Adrenal gland (tissue), 9 donors: ENCODE measurements at regions not wholly inside any gene's neighbourhood (a gene's known extent, or its start where the extent isn't known, plus 50 kb on each side); places are given as distances from the start of the nearest gene placed in this dataset.

Experiments
- DNase-seq, 7 donors: peaks; one replicate each; pipeline ENCODE4 v3.0.0-alpha.2; 2019 to 2020
- H3K27ac ChIP-seq, 5 donors: fragments of 200-600 bp; sonication (generic) in 4 of 5; 1 replicate in 3 of 5; 2 replicates in 2 of 5; pipeline versions ENCODE4 v1.5.1 to v1.8.0; 2016 to 2020; ENCODE audit warnings: mild to moderate bottlenecking in 1 of 5
- H3K27me3 ChIP-seq: fragments of 200-600 bp; 2 replicates; pipeline ENCODE4 v1.8.0; 2021
- H3K36me3 ChIP-seq, 2 donors: fragments of 200-600 bp; replicated peaks in 1 of 2; 1 replicate in 1 of 2; 2 replicates in 1 of 2; pipeline versions ENCODE4 v1.5.1 to v1.8.0; 2018 to 2022
- H3K4me1 ChIP-seq, 2 donors: fragments of 200-600 bp; replicated peaks in 1 of 2; 1 replicate in 1 of 2; 2 replicates in 1 of 2; pipeline versions ENCODE4 v1.5.1 to v1.8.0; 2018 to 2021
- H3K4me3 ChIP-seq, 4 donors: fragments of 200-600 bp; sonication (generic) in 3 of 4; one replicate each; pipeline ENCODE4 v1.5.1; 2016 to 2018
- H3K9me3 ChIP-seq, 3 donors: fragments of 200-600 bp; sonication (generic) in 1 of 3; replicated peaks in 1 of 3; 1 replicate in 2 of 3; 2 replicates in 1 of 3; pipeline versions ENCODE4 v1.5.1 to v1.8.0; 2016 to 2021
- CTCF ChIP-seq, 6 experiments: fragments of 450-650 bp in 4 of 6; fragments of 200-600 bp in 2 of 6; sonication (generic) in 1 of 6; IDR thresholded peaks; 1 replicate in 5 of 6; 2 replicates in 1 of 6; pipeline versions ENCODE4 v1.5.1 to v1.8.0; 2016 to 2021; ENCODE audit warnings: antibody characterized with exemption in 6 of 6, mild to moderate bottlenecking in 2 of 6, moderate library complexity in 1 of 6
- POLR2A ChIP-seq, 2 donors: fragments of 450-650 bp; IDR thresholded peaks; one replicate each; pipeline ENCODE4 v1.6.1; 2017; ENCODE audit warnings: antibody characterized with exemption in 2 of 2, mild to moderate bottlenecking in 2 of 2, moderate library complexity in 1 of 2
- WGBS, 4 donors: extraction: QIAGEN DNeasy Blood & Tissue Kit in 2 of 4; methylation state at CpG; one replicate each; pipeline versions ENCODE4 v1.1.5 to v1.1.7; 2013 to 2017; 5-methylcytosine and 5-hydroxymethylcytosine counted together
- intact Hi-C, 2 donors: fragments of 100-400 bp; cut with DNase I; formaldehyde crosslinking; loops; one replicate each; pipeline versions ENCODE4 v1.14.1 to v1.15.0; 2022 to 2023
- donor health status: healthy with polysubstance abuse.
- donor health status: Bipolar disorder and iron deficiency.
- donor health status: DM: yes; HTN: yes; CAD: no.
- donor health status: DM: no; HTN: no; CAD: no.
- donor health status: DM: no; HTN: no; CAD: no.

GRCh38 chr10:131816157-131816775 is 84.5 kb upstream of the PPP2R2D start:
- WGBS, 4 donors, result 55 to 66% (median 60%) methylated on average over 11 to 17 of the region's 17 CpGs

GRCh38 chr10:131816941-131817700 is 83.7 kb upstream of the PPP2R2D start:
- intact Hi-C loops, result no loop called here
- H3K36me3 ChIP-seq, result no peaks in the 10 kb centered on the region
- TF ChIP-seq POLR2A (IDR thresholded peaks at IDR 0.05), result no peak
- no peak for TF ChIP-seq CTCF (IDR thresholded peaks at IDR 0.05)
- no peaks in the 10 kb centered on the region for H3K4me1 ChIP-seq
- 46 to 58% (median 53%) methylated on average over 13 of the region's 13 CpGs for WGBS, 4 donors
- no peak overlapping the region for H3K27ac ChIP-seq
- peaks cover 7% of the 10 kb centered on the region for H3K27me3 ChIP-seq
- DNase-seq, result no peak
- H3K4me3 ChIP-seq, result no peak overlapping the region
- H3K9me3 ChIP-seq, result no peaks in the 10 kb centered on the region

More at GRCh38 chr10:131816157-131816775, 84.5 kb upstream of the PPP2R2D start:
- peaks cover 12% of the 10 kb centered on the region for H3K27me3 ChIP-seq
- no peak overlapping the region for H3K4me3 ChIP-seq
- TF ChIP-seq CTCF (IDR thresholded peaks at IDR 0.05) (no peak), POLR2A (IDR thresholded peaks at IDR 0.05) (no peak)
- no peaks in the 10 kb centered on the region for H3K9me3 ChIP-seq
- no peaks in the 10 kb centered on the region for H3K36me3 ChIP-seq
- intact Hi-C loops, result no loop called here
- H3K27ac ChIP-seq, result no peak overlapping the region
- DNase-seq, result peak in 2 of 7 donors; percentile 1 to 14
- H3K4me1 ChIP-seq, result no peaks in the 10 kb centered on the region

DNA sequence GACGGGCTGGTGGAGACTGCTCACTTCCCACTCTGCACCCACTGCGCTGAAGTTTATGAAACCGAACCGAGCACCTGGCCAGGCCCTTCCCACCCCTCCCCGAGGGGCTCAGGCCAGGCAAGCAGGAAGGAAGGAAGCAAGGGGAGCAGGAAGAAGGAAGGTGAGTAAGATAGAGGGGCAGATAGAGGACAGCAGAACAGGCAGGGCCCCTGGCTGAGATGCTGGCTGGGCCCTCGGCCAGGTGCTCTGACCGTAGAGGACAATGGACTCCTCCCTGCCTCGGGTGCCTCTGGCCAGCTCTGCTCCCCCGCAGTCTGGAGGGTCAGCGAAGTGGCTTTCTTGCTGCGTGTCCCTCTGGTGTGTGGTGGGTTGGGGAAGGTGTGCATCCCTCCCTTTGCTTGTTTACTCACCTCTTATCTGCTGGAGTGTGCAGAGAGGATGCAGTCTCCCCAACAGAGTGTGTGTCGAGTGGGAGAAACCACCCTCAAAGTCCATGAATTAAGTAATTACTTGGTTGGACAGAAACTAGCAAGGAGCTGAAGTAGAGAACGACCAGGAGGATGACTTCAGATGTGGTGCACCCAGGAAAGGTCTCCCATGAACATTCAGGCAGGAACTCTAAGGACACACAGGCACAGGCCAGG is 82.8 kb upstream of the PPP2R2D start:
- intact Hi-C loops, result no loop called here
- no peaks in the 10 kb centered on the region for H3K9me3 ChIP-seq
- H3K36me3 ChIP-seq, result no peaks in the 10 kb centered on the region
- TF ChIP-seq CTCF (IDR thresholded peaks at IDR 0.05) (no peak), POLR2A (IDR thresholded peaks at IDR 0.05) (no peak)
- H3K4me1 ChIP-seq, result no peaks in the 10 kb centered on the region
- peaks cover 7% of the 10 kb centered on the region for H3K27me3 ChIP-seq
- DNase-seq, result no peak
- H3K4me3 ChIP-seq, result no peak overlapping the region
- 61 to 66% (median 63%) methylated on average over 12 to 13 of the region's 13 CpGs for WGBS, 4 donors
- no peak overlapping the region for H3K27ac ChIP-seq

- H3K9me3 ChIP-seq, result no peaks in the 10 kb centered on the region
- TF ChIP-seq POLR2A (IDR thresholded peaks at IDR 0.05), result no peak
- no peak for TF ChIP-seq CTCF (IDR thresholded peaks at IDR 0.05)
- H3K36me3 ChIP-seq, result no peaks in the 10 kb centered on the region
- DNase-seq, result peak in 2 of 7 donors; percentile 4 to 41
- H3K27ac ChIP-seq, result no peak overlapping the region
- WGBS, 4 donors, result 84 to 91% (median 86%) methylated on average over 18 to 22 of the region's 22 CpGs
- H3K4me3 ChIP-seq, result no peak overlapping the region
- intact Hi-C loops, result no loop called here
- H3K4me1 ChIP-seq, result no peaks in the 10 kb centered on the region
- H3K27me3 ChIP-seq, result peaks cover 7% of the 10 kb centered on the region
These were observed 82.1 kb upstream of the PPP2R2D start for GRCh38 chr10:131818510-131819234.
